Non-pigmented ciliary epithelial cell (primary cell): ENCODE measurements at regions not wholly inside any gene's neighbourhood (a gene's known extent, or its start where the extent isn't known, plus 50 kb on each side); places are given as distances from the start of the nearest gene placed in this dataset.
"Not testable (repeated sequence)": the region's sequence is repeated elsewhere in the genome, so short reads cannot be mapped to it uniquely, and the experiment has no call there.

Source experiments
- DNase-seq: peaks from one replicate; pipeline ENCODE4 v3.0.0-alpha.2; 2010; ENCODE audit warnings: low read depth

- DNase-seq = no peak
Measured at GRCh38 chr12:34223640-34224039, 201.3 kb downstream of the ALG10 start.

- DNase-seq = not testable (repeated sequence)
Measured at GRCh38 chr12:34226044-34226443, 203.7 kb downstream of the ALG10 start.

- not testable (repeated sequence) for DNase-seq
Measured at GRCh38 chr12:34228046-34228445, 205.8 kb downstream of the ALG10 start.

- DNase-seq = not testable (repeated sequence)
Measured at GRCh38 chr12:34229033-34229432, 206.7 kb downstream of the ALG10 start.

GRCh38 chr12:34233618-34234017, 211.3 kb downstream of the ALG10 start:
- DNase-seq = no peak

- no peak for DNase-seq
Measured at GRCh38 chr12:34236073-34236472, 213.8 kb downstream of the ALG10 start.

- no peak for DNase-seq
Measured at GRCh38 chr12:34244608-34245007, 222.3 kb downstream of the ALG10 start.

GRCh38 chr12:34249271-34249670, 227.0 kb downstream of the ALG10 start:
- no peak for DNase-seq

- DNase-seq = not testable (repeated sequence)
Measured at GRCh38 chr12:34251879-34252278, 229.6 kb downstream of the ALG10 start.

GRCh38 chr12:34253674-34254073, 231.4 kb downstream of the ALG10 start:
- no peak for DNase-seq

GRCh38 chr12:34257093-34257492, 234.8 kb downstream of the ALG10 start:
- no peak for DNase-seq

- not testable (repeated sequence) for DNase-seq
Measured at GRCh38 chr12:34262140-34262539, 239.8 kb downstream of the ALG10 start.

GRCh38 chr12:34264110-34264509, 241.8 kb downstream of the ALG10 start:
- DNase-seq = no peak

- DNase-seq = not testable (repeated sequence)
Measured at GRCh38 chr12:34273703-34274102, 251.4 kb downstream of the ALG10 start.

- DNase-seq = no peak
Measured at GRCh38 chr12:34275129-34275528, 252.8 kb downstream of the ALG10 start.

- DNase-seq = no peak
Measured at GRCh38 chr12:34286483-34286882, 264.2 kb downstream of the ALG10 start.

- DNase-seq = no peak
Measured at GRCh38 chr12:34286934-34287333, 264.6 kb downstream of the ALG10 start.

- no peak for DNase-seq
Measured at GRCh38 chr12:34287437-34287836, 265.1 kb downstream of the ALG10 start.

GRCh38 chr12:34287986-34288962, 266.0 kb downstream of the ALG10 start:
- DNase-seq = no peak

GRCh38 chr12:34288963-34289345, 266.7 kb downstream of the ALG10 start:
- no peak for DNase-seq

- DNase-seq = no peak
Measured at GRCh38 chr12:34289431-34290380, 267.4 kb downstream of the ALG10 start.

- DNase-seq = no peak
Measured at GRCh38 chr12:34290381-34290995, 268.2 kb downstream of the ALG10 start.
